T-helper 2 cell treated with Interferon-gamma antibody and Interleukin-4, amounts not matched to agents 5 μg/mL and 100 μg/mL, for 36 hours (primary cell): ENCODE measurements at regions not wholly inside any gene's neighbourhood (a gene's known extent, or its start where the extent isn't known, plus 50 kb on each side); places are given as distances from the start of the nearest gene placed in this dataset.
"Not testable (repeated sequence)": the region's sequence is repeated elsewhere in the genome, so short reads cannot be mapped to it uniquely, and the experiment has no call there.

ENCODE experiments used
- DNase-seq: peaks from one replicate; pipeline ENCODE4 v3.0.0; 2021; ENCODE audit warnings: low spot score
- H3K27ac Mint-ChIP-seq: one replicate; pipeline ENCODE4 v1.8.0; 2021; ENCODE audit warnings: mild to moderate bottlenecking, mixed read lengths
- H3K27me3 Mint-ChIP-seq: one replicate; pipeline ENCODE4 v1.8.0; 2021; ENCODE audit warnings: low read depth, mixed read lengths
- H3K36me3 Mint-ChIP-seq: one replicate; pipeline ENCODE4 v1.8.0; 2021; ENCODE audit warnings: low read depth, mixed read lengths
- H3K4me1 Mint-ChIP-seq: one replicate; pipeline ENCODE4 v1.8.0; 2021; ENCODE audit warnings: low read depth, mixed read lengths
- H3K4me3 Mint-ChIP-seq: one replicate; pipeline ENCODE4 v1.8.0; 2022; ENCODE audit warnings: mild to moderate bottlenecking, moderate library complexity, mixed read lengths
- H3K9me3 Mint-ChIP-seq: one replicate; pipeline ENCODE4 v1.8.0; 2021; ENCODE audit warnings: mixed read lengths

GRCh38 chr1:148228846-148229245 lies 76.8 kb upstream of the NBPF11 start:
- H3K27ac Mint-ChIP-seq, H3K27me3 Mint-ChIP-seq, H3K36me3 Mint-ChIP-seq, H3K4me3 Mint-ChIP-seq, H3K4me1 Mint-ChIP-seq, DNase-seq, H3K9me3 Mint-ChIP-seq: not testable (repeated sequence)

DNA sequence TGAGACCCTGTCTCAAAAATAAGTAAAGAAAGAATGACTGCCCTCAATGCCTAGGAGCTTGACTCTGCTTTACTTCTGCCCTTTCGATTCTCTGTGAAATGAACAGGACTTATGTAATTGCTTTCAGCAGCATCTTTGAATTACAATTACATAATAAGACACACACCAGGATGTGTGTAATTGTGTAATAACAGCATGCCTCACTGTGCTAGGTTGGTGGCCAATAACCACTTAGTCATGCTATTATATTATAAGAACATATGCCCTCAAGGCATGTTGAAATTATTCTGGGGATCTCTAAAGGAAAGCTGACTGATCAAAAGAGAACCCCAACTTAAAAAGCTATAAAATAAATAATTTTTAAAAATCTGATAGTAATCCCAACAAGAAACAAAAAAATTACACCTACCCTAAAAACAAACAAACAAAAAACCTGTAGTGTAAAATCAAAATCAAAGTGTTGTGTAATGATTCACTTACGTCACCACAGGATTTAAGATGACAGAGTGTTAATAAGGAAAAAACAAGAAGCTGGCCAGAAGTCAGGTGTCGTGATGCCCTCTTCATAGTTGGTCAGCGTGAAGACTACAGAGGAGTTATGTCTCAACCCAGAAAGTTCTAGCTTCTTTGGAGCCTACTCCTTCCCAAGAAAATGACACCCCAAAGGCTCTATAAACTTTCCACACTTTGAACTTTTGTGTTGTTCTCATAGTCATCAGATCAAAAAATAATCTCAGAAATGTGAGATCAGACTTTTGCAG lies 70.5 kb upstream of the NBPF11 start:
- H3K9me3 Mint-ChIP-seq, H3K4me3 Mint-ChIP-seq, H3K4me1 Mint-ChIP-seq, DNase-seq, H3K27ac Mint-ChIP-seq, H3K36me3 Mint-ChIP-seq, H3K27me3 Mint-ChIP-seq: not testable (repeated sequence)

- not testable (repeated sequence) for H3K36me3 Mint-ChIP-seq, H3K27me3 Mint-ChIP-seq, H3K4me3 Mint-ChIP-seq, H3K4me1 Mint-ChIP-seq, DNase-seq, H3K27ac Mint-ChIP-seq, H3K9me3 Mint-ChIP-seq
Observed at GRCh38 chr1:148221593-148221992, 69.5 kb upstream of the NBPF11 start.

DNA sequence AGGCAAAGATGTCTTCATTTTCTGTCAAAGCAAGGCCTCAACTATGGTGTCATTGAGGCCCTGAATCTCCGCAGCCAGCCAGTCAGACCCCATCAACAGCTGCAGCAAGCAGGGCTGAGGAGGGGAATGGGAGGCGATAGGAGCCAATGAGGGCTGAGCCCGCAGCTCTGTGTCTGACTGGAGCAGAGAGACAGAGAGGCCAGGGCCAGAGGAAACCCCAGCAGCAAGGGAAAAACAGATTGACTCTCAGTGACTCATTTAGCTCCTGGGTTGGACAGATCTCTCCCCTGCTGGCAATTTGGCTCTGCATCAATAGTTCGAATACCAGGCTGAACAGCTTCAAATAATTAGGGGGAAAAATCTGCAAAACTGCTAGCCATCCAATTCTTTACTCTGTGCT lies 67.1 kb upstream of the NBPF11 start:
- not testable (repeated sequence) for H3K9me3 Mint-ChIP-seq, H3K27me3 Mint-ChIP-seq, H3K36me3 Mint-ChIP-seq, DNase-seq, H3K4me1 Mint-ChIP-seq, H3K4me3 Mint-ChIP-seq, H3K27ac Mint-ChIP-seq

GRCh38 chr1:148211191-148211590 lies 59.1 kb upstream of the NBPF11 start:
- H3K36me3 Mint-ChIP-seq, DNase-seq, H3K27me3 Mint-ChIP-seq, H3K4me3 Mint-ChIP-seq, H3K4me1 Mint-ChIP-seq, H3K27ac Mint-ChIP-seq, H3K9me3 Mint-ChIP-seq: not testable (repeated sequence)

DNA sequence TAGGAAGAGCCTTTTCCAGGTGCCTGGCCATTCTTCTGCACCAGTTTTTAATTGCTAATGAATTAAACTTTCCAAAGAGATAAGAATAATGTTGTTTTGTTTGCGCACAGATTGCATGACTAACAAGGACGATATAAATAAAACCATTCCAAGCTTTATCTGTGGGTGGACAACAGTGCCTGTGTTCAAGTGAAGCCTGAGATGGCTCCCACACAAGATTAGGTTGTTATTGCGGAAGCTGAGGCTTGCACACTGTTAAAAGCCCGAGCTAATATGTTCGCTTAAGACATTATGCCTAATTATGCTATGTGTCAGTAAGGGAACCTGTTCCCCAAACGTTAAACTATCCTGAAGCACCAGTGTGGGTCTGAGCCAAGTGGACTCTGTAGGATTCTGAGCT lies 58.5 kb upstream of the NBPF11 start:
- H3K36me3 Mint-ChIP-seq, H3K27ac Mint-ChIP-seq, H3K4me1 Mint-ChIP-seq, H3K4me3 Mint-ChIP-seq, DNase-seq, H3K9me3 Mint-ChIP-seq, H3K27me3 Mint-ChIP-seq: not testable (repeated sequence)

GRCh38 chr1:148210166-148210565 lies 58.1 kb upstream of the NBPF11 start:
- H3K4me1 Mint-ChIP-seq, H3K4me3 Mint-ChIP-seq, H3K27ac Mint-ChIP-seq: not testable (repeated sequence)

DNA sequence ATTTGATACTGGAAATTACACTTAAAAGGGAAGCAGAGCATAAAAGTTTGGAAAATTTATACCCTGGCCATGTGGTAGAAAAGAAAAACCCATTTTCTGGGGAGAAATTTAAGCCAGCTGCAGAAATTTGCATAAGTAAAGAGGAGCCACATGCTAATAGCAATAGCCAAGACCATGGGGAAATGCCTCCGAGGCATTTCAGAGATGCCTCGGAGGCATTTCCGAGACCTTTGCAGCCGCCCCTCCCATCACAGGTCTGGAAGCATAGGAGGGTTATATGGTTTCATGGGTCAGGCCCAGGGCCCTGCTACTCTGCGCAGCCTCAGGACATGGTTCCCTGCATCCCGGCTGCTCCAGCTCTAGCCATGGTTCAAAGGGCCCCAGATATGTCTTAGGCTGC lies 49.9 kb upstream of the NBPF11 start:
- not testable (repeated sequence) for H3K27me3 Mint-ChIP-seq, H3K36me3 Mint-ChIP-seq, H3K9me3 Mint-ChIP-seq, DNase-seq, H3K4me1 Mint-ChIP-seq, H3K4me3 Mint-ChIP-seq, H3K27ac Mint-ChIP-seq

More at GRCh38 chr1:148210166-148210565, 58.1 kb upstream of the NBPF11 start:
- H3K36me3 Mint-ChIP-seq, H3K9me3 Mint-ChIP-seq, H3K27me3 Mint-ChIP-seq, DNase-seq: not testable (repeated sequence)
